Mesothelial cell of epicardium (in vitro differentiated cells): ENCODE measurements at regions not wholly inside any gene's neighbourhood (a gene's known extent, or its start where the extent isn't known, plus 50 kb on each side); places are given as distances from the start of the nearest gene placed in this dataset.

Source experiments
- DNase-seq, 2 experiments: peaks; one replicate each; pipeline ENCODE4 v3.0.0; 2021; ENCODE audit warnings: low spot score in 2 of 2; ENCODE audit not compliant: unreplicated experiment in 2 of 2
- H3K27ac Mint-ChIP-seq: 2 replicates; pipeline ENCODE4 v1.8.0; 2021; ENCODE audit warnings: mixed read lengths
- H3K27me3 Mint-ChIP-seq: 2 replicates; pipeline ENCODE4 v1.8.0; 2021; ENCODE audit warnings: low read depth, mixed read lengths
- H3K36me3 Mint-ChIP-seq: 2 replicates; pipeline ENCODE4 v1.8.0; 2021; ENCODE audit warnings: mixed read lengths
- H3K4me1 Mint-ChIP-seq: 2 replicates; pipeline ENCODE4 v1.8.0; 2021; ENCODE audit warnings: mixed read lengths
- H3K4me3 Mint-ChIP-seq: 2 replicates; pipeline ENCODE4 v1.8.0; 2021; ENCODE audit warnings: mild to moderate bottlenecking, moderate library complexity, mixed read lengths
- H3K9me3 Mint-ChIP-seq: 2 replicates; pipeline ENCODE4 v1.8.0; 2021; ENCODE audit warnings: mixed read lengths
- TF ChIP-seq, protein P1 (sequence below): fragments of 200-600 bp; sonication (generic); IDR thresholded peaks from one replicate; pipeline ENCODE4 v1.5.0; 2021; ENCODE audit warnings: antibody characterized with exemption; ENCODE audit not compliant: unreplicated experiment

GRCh38 chr9:22255337-22255736 is 191.3 kb upstream of the DMRTA1 start:
- Mint-ChIP-seq H3K27me3 (no peaks in the 10 kb centered on the region), H3K4me3 (no peak overlapping the region), H3K36me3 (peaks cover 16% of the 10 kb centered on the region), H3K4me1 (no peaks in the 10 kb centered on the region), H3K9me3 (peaks cover 42% of the 10 kb centered on the region), H3K27ac (no peak overlapping the region)
- no peak for DNase-seq
- TF ChIP-seq, protein P1, sequence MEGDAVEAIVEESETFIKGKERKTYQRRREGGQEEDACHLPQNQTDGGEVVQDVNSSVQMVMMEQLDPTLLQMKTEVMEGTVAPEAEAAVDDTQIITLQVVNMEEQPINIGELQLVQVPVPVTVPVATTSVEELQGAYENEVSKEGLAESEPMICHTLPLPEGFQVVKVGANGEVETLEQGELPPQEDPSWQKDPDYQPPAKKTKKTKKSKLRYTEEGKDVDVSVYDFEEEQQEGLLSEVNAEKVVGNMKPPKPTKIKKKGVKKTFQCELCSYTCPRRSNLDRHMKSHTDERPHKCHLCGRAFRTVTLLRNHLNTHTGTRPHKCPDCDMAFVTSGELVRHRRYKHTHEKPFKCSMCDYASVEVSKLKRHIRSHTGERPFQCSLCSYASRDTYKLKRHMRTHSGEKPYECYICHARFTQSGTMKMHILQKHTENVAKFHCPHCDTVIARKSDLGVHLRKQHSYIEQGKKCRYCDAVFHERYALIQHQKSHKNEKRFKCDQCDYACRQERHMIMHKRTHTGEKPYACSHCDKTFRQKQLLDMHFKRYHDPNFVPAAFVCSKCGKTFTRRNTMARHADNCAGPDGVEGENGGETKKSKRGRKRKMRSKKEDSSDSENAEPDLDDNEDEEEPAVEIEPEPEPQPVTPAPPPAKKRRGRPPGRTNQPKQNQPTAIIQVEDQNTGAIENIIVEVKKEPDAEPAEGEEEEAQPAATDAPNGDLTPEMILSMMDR = no peak

GRCh38 chr9:22256381-22256780 is 190.2 kb upstream of the DMRTA1 start:
- peaks cover 32% of the 10 kb centered on the region for H3K9me3 Mint-ChIP-seq
- TF ChIP-seq, protein P1 = no peak
- H3K27me3 Mint-ChIP-seq = no peaks in the 10 kb centered on the region
- DNase-seq = no peak
- H3K27ac Mint-ChIP-seq = no peak overlapping the region
- H3K4me3 Mint-ChIP-seq = no peak overlapping the region
- H3K4me1 Mint-ChIP-seq = no peaks in the 10 kb centered on the region
- peaks cover 12% of the 10 kb centered on the region for H3K36me3 Mint-ChIP-seq

- H3K27ac Mint-ChIP-seq = no peak overlapping the region
Observed at GRCh38 chr9:22257026-22257816, 189.4 kb upstream of the DMRTA1 start.

GRCh38 chr9:22265038-22265437 is 181.6 kb upstream of the DMRTA1 start:
- Mint-ChIP-seq H3K9me3 (peaks cover 40% of the 10 kb centered on the region), H3K4me1 (no peaks in the 10 kb centered on the region), H3K27ac (no peak overlapping the region), H3K27me3 (no peaks in the 10 kb centered on the region), H3K4me3 (no peak overlapping the region), H3K36me3 (peaks cover 11% of the 10 kb centered on the region)
- DNase-seq = no peak
- TF ChIP-seq, protein P1 = no peak

More at GRCh38 chr9:22257026-22257816, 189.4 kb upstream of the DMRTA1 start:
- Mint-ChIP-seq H3K4me3 (no peak overlapping the region), H3K27me3 (no peaks in the 10 kb centered on the region), H3K9me3 (peaks cover 25% of the 10 kb centered on the region), H3K36me3 (peaks cover 7% of the 10 kb centered on the region), H3K4me1 (no peaks in the 10 kb centered on the region)
- TF ChIP-seq, protein P1 = no peak
- no peak for DNase-seq

GRCh38 chr9:22265534-22265933 is 181.1 kb upstream of the DMRTA1 start:
- Mint-ChIP-seq H3K27me3 (no peaks in the 10 kb centered on the region), H3K9me3 (peaks cover 40% of the 10 kb centered on the region), H3K4me1 (no peaks in the 10 kb centered on the region), H3K27ac (no peak overlapping the region), H3K4me3 (no peak overlapping the region), H3K36me3 (peaks cover 11% of the 10 kb centered on the region)
- no peak for DNase-seq
- TF ChIP-seq, protein P1 = no peak

DNA sequence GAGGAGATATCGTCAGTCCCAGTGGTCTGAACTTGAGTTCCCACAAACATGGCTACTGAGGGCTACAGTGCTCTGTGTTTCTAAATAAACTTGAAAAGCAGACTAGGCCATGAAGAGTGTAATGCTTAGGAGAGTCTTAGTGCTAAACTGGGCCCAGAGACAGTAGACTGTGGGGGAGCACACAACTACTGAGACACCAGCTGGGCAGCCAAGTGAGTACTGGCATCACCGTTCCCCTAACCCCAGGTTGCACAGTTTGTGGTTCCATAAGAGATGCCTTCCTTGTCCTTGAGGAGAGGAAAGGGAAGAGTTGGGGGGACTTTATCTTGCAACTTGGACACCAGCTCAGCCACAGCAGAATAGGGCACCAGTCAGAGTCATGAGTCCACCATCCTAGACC is 172.1 kb upstream of the DMRTA1 start:
- H3K4me3 Mint-ChIP-seq = no peak overlapping the region
- no peaks in the 10 kb centered on the region for H3K27me3 Mint-ChIP-seq
- no peak for DNase-seq
- H3K4me1 Mint-ChIP-seq = peaks cover 9% of the 10 kb centered on the region
- no peaks in the 10 kb centered on the region for H3K36me3 Mint-ChIP-seq
- TF ChIP-seq, protein P1 = no peak
- no peak overlapping the region for H3K27ac Mint-ChIP-seq
- H3K9me3 Mint-ChIP-seq = peaks cover 4% of the 10 kb centered on the region
